ENCODE measurements at regions not wholly inside any gene's neighbourhood (a gene's known extent, or its start where the extent isn't known, plus 50 kb on each side); places are given as distances from the start of the nearest gene placed in this dataset.

DNA sequence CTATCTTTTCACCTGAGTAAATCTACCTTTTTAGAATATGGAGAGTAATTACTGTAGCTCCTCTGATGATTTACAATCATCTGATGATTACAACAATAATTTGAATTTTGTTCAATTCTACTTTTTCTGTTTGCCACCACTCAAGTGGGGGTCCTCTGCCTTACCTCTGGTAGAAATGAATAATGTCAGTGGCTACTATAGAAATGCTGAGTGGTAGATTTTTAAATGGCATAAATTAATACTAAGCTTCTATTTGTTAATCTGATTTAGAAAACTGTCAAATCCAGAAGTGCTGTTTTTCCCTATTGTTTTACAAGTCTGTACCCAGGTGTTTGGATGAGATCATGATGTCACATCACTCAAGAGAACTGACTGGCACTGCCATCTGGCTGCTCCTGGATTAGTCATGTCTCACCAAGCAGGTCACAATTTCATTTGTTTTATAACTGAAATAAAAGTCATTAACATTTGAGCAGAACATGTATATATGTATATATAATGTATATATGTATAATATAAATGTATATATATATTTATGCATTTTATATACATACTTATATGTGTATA, 494.8 kb downstream of the TBC1D4 start:
- Histone ChIP-seq H3F3A (ENCODE audit: low read depth) (no peaks in the 10 kb centered on the region), H2AFZ (replicated peaks) (no peak overlapping the region), H3K4me2 (no peak overlapping the region), H3K36me3 (no peaks in the 10 kb centered on the region), H4K20me1 (ENCODE audit: low read depth) (no peaks in the 10 kb centered on the region), H3K4me1 (no peaks in the 10 kb centered on the region), H3K9ac (no peak overlapping the region), H3K27me3 (no peaks in the 10 kb centered on the region), H3K27ac (no peak overlapping the region), H3K9me3 (ENCODE audit: low read depth) (no peaks in the 10 kb centered on the region), H3K4me3 (no peak overlapping the region), H3K79me2 (ENCODE audit: low read depth) (no peaks in the 10 kb centered on the region)
- no peaks in the 10 kb centered on the region for H3K27me3 Mint-ChIP-seq (ENCODE audit: insufficient read depth, low read depth)
- H3K27ac Mint-ChIP-seq, result no peak overlapping the region
- DNase-seq (ENCODE audit: low spot score), result no peak
- H3K4me1 Mint-ChIP-seq, result no peaks in the 10 kb centered on the region
- no peaks in the 10 kb centered on the region for H3K9me3 Mint-ChIP-seq
- TF ChIP-seq EZH2 (IDR thresholded peaks at IDR 0.05) (no peak), EZH2phosphoT487 (IDR thresholded peaks at IDR 0.05) (no peak)
- H3K4me3 Mint-ChIP-seq, result no peak overlapping the region
- H3K36me3 Mint-ChIP-seq, result no peaks in the 10 kb centered on the region

DNA sequence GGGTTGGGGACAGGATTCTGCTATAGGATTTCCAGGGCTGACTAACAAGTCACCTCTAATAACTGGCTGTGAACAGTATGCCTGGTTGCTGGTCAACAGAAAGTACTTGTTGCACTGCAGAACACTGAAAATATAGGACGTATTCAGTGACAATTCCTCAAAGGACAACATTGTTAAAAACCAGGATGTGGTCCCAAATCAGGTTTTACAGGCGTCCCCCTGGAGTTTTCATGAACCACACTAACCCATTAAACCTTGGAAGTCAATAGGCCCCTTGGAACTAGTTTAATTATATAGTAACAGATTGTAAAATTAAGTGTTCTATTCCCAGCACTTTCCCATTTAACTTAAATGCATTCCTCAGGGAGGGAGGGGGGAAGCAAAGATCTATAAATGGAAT, 495.4 kb downstream of the TBC1D4 start:
- Histone ChIP-seq H2AFZ (replicated peaks) (no peak overlapping the region), H3K27ac (no peak overlapping the region), H3K9ac (no peak overlapping the region), H3K4me2 (no peak overlapping the region), H3K9me3 (ENCODE audit: low read depth) (no peaks in the 10 kb centered on the region), H3K79me2 (ENCODE audit: low read depth) (no peaks in the 10 kb centered on the region), H3K4me1 (no peaks in the 10 kb centered on the region), H3K36me3 (no peaks in the 10 kb centered on the region), H3K4me3 (no peak overlapping the region), H3K27me3 (no peaks in the 10 kb centered on the region), H3F3A (ENCODE audit: low read depth) (no peaks in the 10 kb centered on the region), H4K20me1 (ENCODE audit: low read depth) (no peaks in the 10 kb centered on the region)
- Mint-ChIP-seq H3K4me1 (no peaks in the 10 kb centered on the region), H3K27ac (no peak overlapping the region), H3K9me3 (no peaks in the 10 kb centered on the region), H3K36me3 (no peaks in the 10 kb centered on the region), H3K4me3 (no peak overlapping the region), H3K27me3 (ENCODE audit: insufficient read depth, low read depth) (no peaks in the 10 kb centered on the region)
- TF ChIP-seq, protein P1, sequence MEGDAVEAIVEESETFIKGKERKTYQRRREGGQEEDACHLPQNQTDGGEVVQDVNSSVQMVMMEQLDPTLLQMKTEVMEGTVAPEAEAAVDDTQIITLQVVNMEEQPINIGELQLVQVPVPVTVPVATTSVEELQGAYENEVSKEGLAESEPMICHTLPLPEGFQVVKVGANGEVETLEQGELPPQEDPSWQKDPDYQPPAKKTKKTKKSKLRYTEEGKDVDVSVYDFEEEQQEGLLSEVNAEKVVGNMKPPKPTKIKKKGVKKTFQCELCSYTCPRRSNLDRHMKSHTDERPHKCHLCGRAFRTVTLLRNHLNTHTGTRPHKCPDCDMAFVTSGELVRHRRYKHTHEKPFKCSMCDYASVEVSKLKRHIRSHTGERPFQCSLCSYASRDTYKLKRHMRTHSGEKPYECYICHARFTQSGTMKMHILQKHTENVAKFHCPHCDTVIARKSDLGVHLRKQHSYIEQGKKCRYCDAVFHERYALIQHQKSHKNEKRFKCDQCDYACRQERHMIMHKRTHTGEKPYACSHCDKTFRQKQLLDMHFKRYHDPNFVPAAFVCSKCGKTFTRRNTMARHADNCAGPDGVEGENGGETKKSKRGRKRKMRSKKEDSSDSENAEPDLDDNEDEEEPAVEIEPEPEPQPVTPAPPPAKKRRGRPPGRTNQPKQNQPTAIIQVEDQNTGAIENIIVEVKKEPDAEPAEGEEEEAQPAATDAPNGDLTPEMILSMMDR (IDR thresholded peaks at IDR 0.05), result no peak
- TF ChIP-seq EZH2phosphoT487 (IDR thresholded peaks at IDR 0.05) (no peak), EZH2 (IDR thresholded peaks at IDR 0.05) (no peak)
- DNase-seq (ENCODE audit: low spot score), result no peak

DNA sequence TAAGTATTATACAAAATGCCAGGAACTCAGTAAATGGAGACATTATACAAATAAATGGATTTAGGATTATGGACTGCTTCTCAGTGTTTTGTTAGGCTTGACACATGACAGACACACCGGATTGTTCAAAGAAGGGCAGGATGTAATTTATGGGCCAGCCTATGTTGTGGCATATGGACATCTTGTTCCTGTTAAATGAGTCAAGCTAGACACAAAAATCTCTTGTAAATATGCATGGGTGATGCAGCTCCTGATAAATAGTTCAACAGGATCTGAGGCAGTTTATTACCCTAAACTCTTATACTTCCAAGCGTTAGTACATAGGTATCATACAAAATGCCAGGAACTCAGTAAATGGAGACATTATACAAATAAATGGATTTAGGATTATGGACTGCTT, 502.3 kb downstream of the TBC1D4 start:
- Mint-ChIP-seq H3K27me3 (ENCODE audit: insufficient read depth, low read depth) (peaks cover 3% of the 10 kb centered on the region), H3K9me3 (no peaks in the 10 kb centered on the region), H3K36me3 (no peaks in the 10 kb centered on the region), H3K4me1 (peaks cover 16% of the 10 kb centered on the region), H3K27ac (no peak overlapping the region), H3K4me3 (no peak overlapping the region)
- H3K27ac ChIP-seq, result no peak overlapping the region
- H3K9ac ChIP-seq, result no peak overlapping the region
- no peaks in the 10 kb centered on the region for H3K9me3 ChIP-seq (ENCODE audit: low read depth)
- H4K20me1 ChIP-seq (ENCODE audit: low read depth), result no peaks in the 10 kb centered on the region
- H3F3A ChIP-seq (ENCODE audit: low read depth), result no peaks in the 10 kb centered on the region
- no peak overlapping the region for H2AFZ ChIP-seq (replicated peaks)
- TF ChIP-seq, protein P1 (IDR thresholded peaks at IDR 0.05), result no peak
- TF ChIP-seq EZH2phosphoT487 (IDR thresholded peaks at IDR 0.05) (no peak), EZH2 (IDR thresholded peaks at IDR 0.05) (no peak)
- no peak overlapping the region for H3K4me3 ChIP-seq
- no peaks in the 10 kb centered on the region for H3K36me3 ChIP-seq
- H3K27me3 ChIP-seq, result no peaks in the 10 kb centered on the region
- no peaks in the 10 kb centered on the region for H3K79me2 ChIP-seq (ENCODE audit: low read depth)
- H3K4me2 ChIP-seq, result no peak overlapping the region
- H3K4me1 ChIP-seq, result peaks cover 12% of the 10 kb centered on the region
- DNase-seq (ENCODE audit: low spot score), result no peak

DNA sequence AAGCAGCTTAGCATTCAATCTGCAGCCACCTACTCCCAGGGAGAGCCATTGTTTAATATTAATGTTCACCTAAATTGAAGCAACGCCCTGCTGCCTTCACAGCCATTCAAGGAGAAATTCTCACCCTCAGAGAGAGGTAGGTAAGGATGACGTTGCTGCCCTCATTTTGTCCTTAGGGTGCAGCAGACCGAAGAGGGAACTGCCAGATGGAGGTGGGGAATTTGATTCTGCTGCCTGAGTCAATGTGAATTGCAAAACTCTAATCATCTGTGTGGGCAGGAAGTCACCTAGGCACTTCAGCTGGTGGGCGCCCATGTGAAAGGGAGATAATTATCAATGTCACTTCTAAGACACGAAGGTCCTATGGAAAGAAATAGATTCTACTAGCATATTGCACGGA, 503.4 kb downstream of the TBC1D4 start:
- Histone ChIP-seq H3K9me3 (ENCODE audit: low read depth) (no peaks in the 10 kb centered on the region), H3K4me3 (no peak overlapping the region), H3K4me2 (no peak overlapping the region), H3K9ac (no peak overlapping the region), H3F3A (ENCODE audit: low read depth) (no peaks in the 10 kb centered on the region), H3K27me3 (no peaks in the 10 kb centered on the region), H3K79me2 (ENCODE audit: low read depth) (no peaks in the 10 kb centered on the region), H3K27ac (no peak overlapping the region), H4K20me1 (ENCODE audit: low read depth) (no peaks in the 10 kb centered on the region), H2AFZ (replicated peaks) (peak overlapping the region; percentile 9), H3K4me1 (peaks cover 19% of the 10 kb centered on the region), H3K36me3 (no peaks in the 10 kb centered on the region)
- Mint-ChIP-seq H3K27me3 (ENCODE audit: insufficient read depth, low read depth) (peaks cover 3% of the 10 kb centered on the region), H3K27ac (no peak overlapping the region), H3K4me3 (no peak overlapping the region), H3K9me3 (no peaks in the 10 kb centered on the region), H3K4me1 (peaks cover 22% of the 10 kb centered on the region), H3K36me3 (no peaks in the 10 kb centered on the region)
- TF ChIP-seq EZH2phosphoT487 (IDR thresholded peaks at IDR 0.05) (no peak), EZH2 (IDR thresholded peaks at IDR 0.05) (no peak)
- TF ChIP-seq, protein P1 (IDR thresholded peaks at IDR 0.05), result no peak
- no peak for DNase-seq (ENCODE audit: low spot score)

All from neural progenitor cell (in vitro differentiated cells).